ENCODE measurements at regions not wholly inside any gene's neighbourhood (a gene's known extent, or its start where the extent isn't known, plus 50 kb on each side); places are given as distances from the start of the nearest gene placed in this dataset.

- intact Hi-C loops (cut with micrococcal nuclease) (no loop called here), dilution Hi-C loops (cut with MboI; ENCODE audit: extremely low pct_ligation_motif_present, low sequenced_read_pairs) (no loop called here)
- ChIA-PET POLR2A (no interaction called here), CTCF (no interaction called here)
- H3K27me3 ChIP-seq (ENCODE audit: control insufficient read depth in 2 of 2, insufficient read depth in 2 of 2, low read length in 2 of 2): peaks cover 0 to 2% of the 10 kb centered on the region in 2 experiments
- no peak overlapping the region for H2AFZ ChIP-seq (ENCODE audit: low read depth, low read length)
- TF ChIP-seq POLR2AphosphoS5 (IDR thresholded peaks at IDR 0.05; ENCODE audit: insufficient read depth, low read depth, low read length) (no peak), JUN (IDR thresholded peaks at IDR 0.05; ENCODE audit: borderline replicate concordance, insufficient read depth, insufficient read length, low read depth) (no peak), CTCF (IDR thresholded peaks at IDR 0.05; ENCODE audit: extremely low read depth in 1 of 2, insufficient read depth in 1 of 2, low read depth in 1 of 2, low read length in 2 of 2) (no peak), POLR2A (IDR thresholded peaks at IDR 0.05; ENCODE audit: low read depth, low read length) (no peak), MAX (IDR thresholded peaks at IDR 0.05; ENCODE audit: insufficient read depth, insufficient read length) (no peak)
- no peak overlapping the region for H3K4me3 ChIP-seq (replicated peaks in 1 of 3; ENCODE audit: insufficient read depth in 1 of 3, low read depth in 1 of 3, low read length in 3 of 3)
- DNase-seq (ENCODE audit: low read depth, low spot score) (no peak), FAIRE-seq (no peak)
- BruUV-seq (replicated peaks): no TSS peak
- no peak overlapping the region for H3K4me2 ChIP-seq (ENCODE audit: insufficient read depth, low read length)
- H3K9me1 ChIP-seq (replicated peaks; ENCODE audit: control insufficient read depth, extremely low read depth, insufficient read depth, low read length): no peaks in the 10 kb centered on the region
- no peak overlapping the region for H3K27ac ChIP-seq (ENCODE audit: insufficient read depth, low read depth, low read length)
- no peaks in the 10 kb centered on the region for H3K79me2 ChIP-seq (ENCODE audit: control insufficient read depth, insufficient read depth, low read length)
- no peaks in the 10 kb centered on the region for H4K20me1 ChIP-seq (replicated peaks; ENCODE audit: control insufficient read depth, extremely low read depth, insufficient read depth, low read length)
- no peaks in the 10 kb centered on the region for H3K4me1 ChIP-seq (ENCODE audit: control insufficient read depth, extremely low read depth, insufficient read depth, low read length)
- H3K36me3 ChIP-seq (ENCODE audit: control insufficient read depth in 2 of 2, extremely low read depth in 1 of 2, insufficient read depth in 2 of 2, low read length in 2 of 2): no peaks in the 10 kb centered on the region
- no peaks in the 10 kb centered on the region for H3K9me3 ChIP-seq (replicated peaks; ENCODE audit: control insufficient read depth, insufficient read depth, low read length)
- no peak overlapping the region for H3K9ac ChIP-seq (replicated peaks; ENCODE audit: extremely low read depth, insufficient read depth, low read length)
Measured at GRCh38 chr6:165843568-165844113, 180.6 kb upstream of the PDE10A start.

GRCh38 chr6:165843121-165843520 is 180.1 kb upstream of the PDE10A start:
- Histone ChIP-seq H3K4me2 (ENCODE audit: insufficient read depth, low read length) (no peak overlapping the region), H3K27me3 (ENCODE audit: control insufficient read depth in 2 of 2, insufficient read depth in 2 of 2, low read length in 2 of 2) (peaks cover 0 to 2% of the 10 kb centered on the region in 2 experiments), H3K4me3 (replicated peaks in 1 of 3; ENCODE audit: insufficient read depth in 1 of 3, low read depth in 1 of 3, low read length in 3 of 3) (no peak overlapping the region), H3K4me1 (ENCODE audit: control insufficient read depth, extremely low read depth, insufficient read depth, low read length) (no peaks in the 10 kb centered on the region), H3K79me2 (ENCODE audit: control insufficient read depth, insufficient read depth, low read length) (no peaks in the 10 kb centered on the region), H3K9me1 (replicated peaks; ENCODE audit: control insufficient read depth, extremely low read depth, insufficient read depth, low read length) (no peaks in the 10 kb centered on the region), H3K36me3 (ENCODE audit: control insufficient read depth in 2 of 2, extremely low read depth in 1 of 2, insufficient read depth in 2 of 2, low read length in 2 of 2) (no peaks in the 10 kb centered on the region), H4K20me1 (replicated peaks; ENCODE audit: control insufficient read depth, extremely low read depth, insufficient read depth, low read length) (no peaks in the 10 kb centered on the region), H2AFZ (ENCODE audit: low read depth, low read length) (no peak overlapping the region), H3K9ac (replicated peaks; ENCODE audit: extremely low read depth, insufficient read depth, low read length) (no peak overlapping the region), H3K9me3 (replicated peaks; ENCODE audit: control insufficient read depth, insufficient read depth, low read length) (no peaks in the 10 kb centered on the region), H3K27ac (ENCODE audit: insufficient read depth, low read depth, low read length) (no peak overlapping the region)
- FAIRE-seq: no peak
- ChIA-PET CTCF (no interaction called here), POLR2A (no interaction called here)
- no peak for DNase-seq (ENCODE audit: low read depth, low spot score)
- dilution Hi-C loops (cut with MboI; ENCODE audit: extremely low pct_ligation_motif_present, low sequenced_read_pairs): no loop called here
- intact Hi-C loops (cut with micrococcal nuclease): no loop called here
- TF ChIP-seq POLR2A (IDR thresholded peaks at IDR 0.05; ENCODE audit: low read depth, low read length): no peak
- BruUV-seq (replicated peaks): no TSS peak

All from endothelial cell of umbilical vein (primary cell).